Activated CD8-positive, alpha-beta T cell treated with anti-CD3 and anti-CD28 coated beads, Interleukin-2, amount 10 ng/mL, durations not matched to agents 7 days and 5 days (primary cell): ENCODE measurements at regions not wholly inside any gene's neighbourhood (a gene's known extent, or its start where the extent isn't known, plus 50 kb on each side); places are given as distances from the start of the nearest gene placed in this dataset.
A peak's percentile ranks its signal among the peaks of the same experiment; 100 is the strongest.

Source experiments
- ATAC-seq: fragments of 150-1000 bp; cut with Tn5 transposase; one replicate; pipeline ENCODE4 v1.10.0; 2021; ENCODE audit warnings: moderate library complexity
- CTCF ChIA-PET: fragments of 350-600 bp; sonication (Branson Sonifier 250); formaldehyde crosslinking; loops from one replicate; lab custom pipeline; 2021; ENCODE audit warnings: antibody characterized with exemption; lab: Charles Lee
- POLR2A ChIA-PET: fragments of 350-600 bp; sonication (Branson Sonifier 250); formaldehyde crosslinking; loops from one replicate; lab custom pipeline; 2021; ENCODE audit warnings: antibody characterized with exemption; lab: Charles Lee
- DNase-seq: peaks from one replicate; pipeline ENCODE4 v3.0.0-alpha.2; 2020
- H3K27ac Mint-ChIP-seq: one replicate; pipeline ENCODE4 v1.8.0; 2021; ENCODE audit warnings: mild to moderate bottlenecking, mixed read lengths
- H3K27me3 Mint-ChIP-seq: one replicate; pipeline ENCODE4 v1.8.0; 2021; ENCODE audit warnings: low read depth, mixed read lengths
- H3K36me3 Mint-ChIP-seq: one replicate; pipeline ENCODE4 v1.8.0; 2021; ENCODE audit warnings: low read depth, mixed read lengths
- H3K4me1 Mint-ChIP-seq: one replicate; pipeline ENCODE4 v1.8.0; 2021; ENCODE audit warnings: low read depth, mixed read lengths
- H3K4me3 Mint-ChIP-seq: one replicate; pipeline ENCODE4 v1.8.0; 2021; ENCODE audit warnings: mild to moderate bottlenecking, mixed read lengths
- H3K9me3 Mint-ChIP-seq: one replicate; pipeline ENCODE4 v1.8.0; 2022; ENCODE audit warnings: mixed read lengths; ENCODE audit not compliant: insufficient read depth

DNA sequence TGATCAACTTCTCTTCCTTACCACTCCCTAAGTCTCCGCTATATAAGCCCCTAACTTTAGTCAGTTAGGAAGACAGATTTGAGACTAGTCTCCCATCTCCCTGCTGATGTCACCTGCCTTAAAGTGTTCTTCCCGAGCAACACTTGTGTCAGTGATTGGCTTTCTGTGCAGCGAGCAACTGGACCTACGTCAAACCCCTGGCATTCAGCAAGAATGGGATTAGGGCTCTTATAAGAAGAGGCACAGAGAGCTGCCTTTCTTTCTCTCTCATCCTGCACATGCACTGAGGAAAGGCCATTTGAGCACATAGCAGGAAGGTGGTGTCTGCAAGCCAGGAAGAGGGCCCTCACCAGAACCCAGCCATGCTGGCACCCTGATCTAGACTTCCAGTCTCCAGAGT is 116.6 kb upstream of the THY1 start:
- DNase-seq (no peak), ATAC-seq (no peak)
- H3K27me3 Mint-ChIP-seq: peaks cover 2% of the 10 kb centered on the region
- H3K4me1 Mint-ChIP-seq: no peaks in the 10 kb centered on the region
- H3K4me3 Mint-ChIP-seq: no peak overlapping the region
- no peak overlapping the region for H3K27ac Mint-ChIP-seq
- ChIA-PET POLR2A (no interaction called here), CTCF (no interaction called here)
- no peaks in the 10 kb centered on the region for H3K36me3 Mint-ChIP-seq
- no peaks in the 10 kb centered on the region for H3K9me3 Mint-ChIP-seq

GRCh38 chr11:119538753-119539152 is 115.8 kb upstream of the THY1 start:
- H3K9me3 Mint-ChIP-seq: no peaks in the 10 kb centered on the region
- no peak for DNase-seq
- no peak overlapping the region for H3K4me3 Mint-ChIP-seq
- ATAC-seq: no peak
- peaks cover 2% of the 10 kb centered on the region for H3K27me3 Mint-ChIP-seq
- no peaks in the 10 kb centered on the region for H3K36me3 Mint-ChIP-seq
- ChIA-PET POLR2A (no interaction called here), CTCF (no interaction called here)
- H3K27ac Mint-ChIP-seq: no peak overlapping the region
- H3K4me1 Mint-ChIP-seq: no peaks in the 10 kb centered on the region

- Mint-ChIP-seq H3K4me1 (no peaks in the 10 kb centered on the region), H3K36me3 (no peaks in the 10 kb centered on the region), H3K27ac (no peak overlapping the region), H3K27me3 (peaks cover 2% of the 10 kb centered on the region), H3K9me3 (no peaks in the 10 kb centered on the region), H3K4me3 (no peak overlapping the region)
- POLR2A ChIA-PET: no interaction called here
- CTCF ChIA-PET: no interaction called here
- ATAC-seq (no peak), DNase-seq (no peak)
These were observed 114.6 kb upstream of the THY1 start for GRCh38 chr11:119537306-119538253.

- Mint-ChIP-seq H3K36me3 (no peaks in the 10 kb centered on the region), H3K27me3 (peaks cover 2% of the 10 kb centered on the region), H3K4me1 (no peaks in the 10 kb centered on the region), H3K27ac (no peak overlapping the region), H3K4me3 (no peak overlapping the region), H3K9me3 (no peaks in the 10 kb centered on the region)
- POLR2A ChIA-PET: no interaction called here
- CTCF ChIA-PET: interaction anchor here (0.7 kb wide), 1 partner anchor 13 kb away, joined by 3 read pairs; no protein-coding TSS in a partner anchor
- DNase-seq (no peak), ATAC-seq (no peak)
These were observed 113.8 kb upstream of the THY1 start for GRCh38 chr11:119536801-119537200.

DNA sequence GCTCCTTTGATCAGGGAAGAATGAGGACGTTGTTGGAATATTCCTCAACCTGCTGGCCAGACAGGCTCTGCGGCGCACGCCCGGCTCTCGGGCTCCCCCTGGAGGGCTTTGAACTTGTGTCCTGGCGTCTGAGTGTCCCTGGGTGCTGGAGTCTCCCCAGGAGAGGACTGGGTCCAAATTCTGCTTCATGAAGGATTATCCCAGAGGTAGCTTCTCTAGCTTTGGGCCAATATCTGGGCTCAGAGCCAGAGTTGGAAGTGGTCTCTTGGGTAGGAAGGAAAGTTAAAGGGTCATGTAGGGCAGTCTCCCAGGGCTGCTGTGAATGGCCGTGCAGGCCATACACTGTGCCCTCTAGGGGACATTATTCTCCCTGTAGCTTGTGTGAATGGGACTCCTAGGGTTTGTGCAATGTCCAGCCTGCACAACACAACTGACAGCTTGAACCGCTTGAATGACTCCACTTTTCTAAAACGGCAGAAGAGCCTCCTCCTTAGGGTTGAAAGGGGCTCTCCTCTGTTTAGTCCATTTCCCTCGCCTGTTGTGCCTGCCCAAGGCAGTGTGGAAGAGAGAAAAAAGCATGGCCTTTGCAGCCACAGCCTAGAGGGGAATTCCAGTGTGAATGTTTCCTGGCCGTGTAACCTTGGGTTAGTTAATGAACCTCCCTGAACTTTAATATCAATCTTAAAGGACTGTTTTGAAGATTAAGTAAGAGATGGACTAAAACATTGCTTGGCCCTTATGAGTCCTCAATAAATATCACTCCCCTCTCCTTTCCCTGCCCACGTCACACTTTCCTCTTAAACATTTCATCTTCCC is 111.2 kb upstream of the THY1 start:
- Mint-ChIP-seq H3K9me3 (no peaks in the 10 kb centered on the region), H3K36me3 (no peaks in the 10 kb centered on the region), H3K4me1 (no peaks in the 10 kb centered on the region), H3K27ac (no peak overlapping the region), H3K4me3 (no peak overlapping the region), H3K27me3 (peaks cover 2% of the 10 kb centered on the region)
- DNase-seq (peak; percentile 60), ATAC-seq (peak; percentile 77)
- ChIA-PET POLR2A (no interaction called here), CTCF (interaction anchor here (0.7 to 2.1 kb wide), 4 partner anchors 11 to 59 kb away, joined by 3 to 5 read pairs (median 3); no protein-coding TSS in a partner anchor)

DNA sequence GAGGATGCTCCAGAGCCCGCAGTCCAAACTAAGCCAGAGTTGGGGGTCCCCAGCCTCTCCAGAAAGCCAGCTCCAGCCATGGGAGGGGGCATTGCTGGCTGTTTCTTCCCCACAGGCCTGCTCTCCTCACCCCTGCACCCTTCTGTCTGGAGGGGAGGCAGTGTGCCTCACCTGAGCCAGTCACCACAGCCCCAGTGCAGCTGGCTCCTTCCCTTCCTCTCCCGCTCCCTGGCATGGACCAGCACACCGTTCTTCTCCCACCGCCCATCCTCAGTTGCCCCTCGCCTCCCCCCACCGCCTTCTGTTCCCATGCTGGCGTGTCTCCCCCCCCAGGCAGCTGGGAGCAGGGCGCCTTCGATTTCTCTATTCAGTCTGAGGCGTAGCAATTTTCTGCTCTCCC is 110.5 kb upstream of the THY1 start:
- POLR2A ChIA-PET: no interaction called here
- H3K4me3 Mint-ChIP-seq: no peak overlapping the region

GRCh38 chr11:119532551-119532950 is 109.6 kb upstream of the THY1 start:
- Mint-ChIP-seq H3K9me3 (no peaks in the 10 kb centered on the region), H3K36me3 (no peaks in the 10 kb centered on the region), H3K4me1 (no peaks in the 10 kb centered on the region), H3K27ac (no peak overlapping the region), H3K4me3 (no peak overlapping the region), H3K27me3 (peaks cover 2% of the 10 kb centered on the region)
- DNase-seq (no peak), ATAC-seq (no peak)
- POLR2A ChIA-PET: no interaction called here
- CTCF ChIA-PET: no interaction called here

More for the DNA sequence above, 110.5 kb upstream of the THY1 start:
- Mint-ChIP-seq H3K27ac (no peak overlapping the region), H3K36me3 (no peaks in the 10 kb centered on the region), H3K9me3 (no peaks in the 10 kb centered on the region), H3K27me3 (peaks cover 2% of the 10 kb centered on the region), H3K4me1 (no peaks in the 10 kb centered on the region)
- ATAC-seq (no peak), DNase-seq (no peak)
- CTCF ChIA-PET: interaction anchor here (0.9 to 2.1 kb wide), 3 partner anchors 10 to 58 kb away, joined by 3 to 5 read pairs (median 3); no protein-coding TSS in a partner anchor

- Mint-ChIP-seq H3K9me3 (no peaks in the 10 kb centered on the region), H3K27ac (no peak overlapping the region), H3K36me3 (no peaks in the 10 kb centered on the region), H3K27me3 (no peaks in the 10 kb centered on the region), H3K4me3 (no peak overlapping the region), H3K4me1 (no peaks in the 10 kb centered on the region)
- DNase-seq (no peak), ATAC-seq (no peak)
- ChIA-PET POLR2A (no interaction called here), CTCF (no interaction called here)
These were observed 108.7 kb upstream of the THY1 start for GRCh38 chr11:119531623-119532022.

DNA sequence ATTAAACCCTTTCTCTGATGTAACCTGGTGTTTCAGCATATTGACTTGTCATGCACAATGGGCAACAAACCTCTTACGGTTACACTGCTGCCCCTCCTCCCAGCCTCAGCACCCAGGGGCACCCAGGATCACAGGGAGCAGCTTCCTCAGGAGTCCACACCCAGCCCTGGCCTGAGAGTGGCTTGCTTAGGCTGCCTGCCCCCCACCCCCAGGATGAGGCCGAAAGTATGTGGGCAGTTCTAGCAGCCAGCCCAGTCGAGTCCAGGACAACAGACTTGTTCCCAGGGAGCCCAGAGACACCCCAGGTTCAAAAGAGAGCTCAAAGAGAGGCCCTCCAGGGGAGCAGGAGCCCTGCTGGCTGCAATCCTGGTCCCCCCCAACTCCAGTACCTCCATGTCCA is 108.1 kb upstream of the THY1 start:
- POLR2A ChIA-PET: no interaction called here
- Mint-ChIP-seq H3K27ac (peak overlapping the region; percentile 29), H3K36me3 (no peaks in the 10 kb centered on the region), H3K27me3 (no peaks in the 10 kb centered on the region), H3K4me1 (no peaks in the 10 kb centered on the region), H3K9me3 (no peaks in the 10 kb centered on the region), H3K4me3 (no peak overlapping the region)
- CTCF ChIA-PET: no interaction called here
- DNase-seq: no peak
- ATAC-seq: no peak

GRCh38 chr11:119530509-119530908 is 107.5 kb upstream of the THY1 start:
- H3K27ac Mint-ChIP-seq: no peak overlapping the region
- no peaks in the 10 kb centered on the region for H3K36me3 Mint-ChIP-seq
- ChIA-PET CTCF (no interaction called here), POLR2A (no interaction called here)
- no peak for ATAC-seq
- no peaks in the 10 kb centered on the region for H3K27me3 Mint-ChIP-seq
- H3K4me3 Mint-ChIP-seq: no peak overlapping the region
- DNase-seq: no peak
- no peaks in the 10 kb centered on the region for H3K9me3 Mint-ChIP-seq
- no peaks in the 10 kb centered on the region for H3K4me1 Mint-ChIP-seq

DNA sequence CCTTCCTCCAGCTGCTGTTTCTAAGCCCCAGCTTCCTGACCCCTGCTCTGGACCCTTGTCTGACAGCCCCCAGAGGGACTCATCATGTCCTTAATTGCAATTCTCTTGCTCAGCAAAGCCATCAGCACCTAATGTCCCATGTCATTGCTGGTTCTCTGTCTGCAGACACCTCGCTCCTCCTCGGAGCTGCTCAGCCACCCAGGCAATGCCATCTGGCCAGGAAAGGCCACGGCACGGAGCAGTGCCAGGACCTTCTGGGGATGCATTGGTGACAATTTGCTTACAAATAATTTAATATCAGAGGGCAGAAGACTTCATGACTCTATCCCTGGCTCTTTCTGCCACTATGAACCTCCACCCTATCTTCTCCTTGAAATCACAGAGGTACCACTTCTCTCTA is 107.0 kb upstream of the THY1 start:
- Mint-ChIP-seq H3K27me3 (no peaks in the 10 kb centered on the region), H3K9me3 (no peaks in the 10 kb centered on the region), H3K36me3 (no peaks in the 10 kb centered on the region), H3K27ac (no peak overlapping the region), H3K4me1 (no peaks in the 10 kb centered on the region), H3K4me3 (no peak overlapping the region)
- no peak for ATAC-seq
- ChIA-PET POLR2A (no interaction called here), CTCF (no interaction called here)
- DNase-seq: no peak
